ENCODE measurements at regions not wholly inside any gene's neighbourhood (a gene's known extent, or its start where the extent isn't known, plus 50 kb on each side); places are given as distances from the start of the nearest gene placed in this dataset.
A peak's percentile ranks its signal among the peaks of the same experiment; 100 is the strongest.
"Not testable (repeated sequence)": the region's sequence is repeated elsewhere in the genome, so short reads cannot be mapped to it uniquely, and the experiment has no call there.

- DNase-seq, result no peak
These were observed 88.9 kb upstream of the RANBP3L start for GRCh38 chr5:36390640-36391039.

DNA sequence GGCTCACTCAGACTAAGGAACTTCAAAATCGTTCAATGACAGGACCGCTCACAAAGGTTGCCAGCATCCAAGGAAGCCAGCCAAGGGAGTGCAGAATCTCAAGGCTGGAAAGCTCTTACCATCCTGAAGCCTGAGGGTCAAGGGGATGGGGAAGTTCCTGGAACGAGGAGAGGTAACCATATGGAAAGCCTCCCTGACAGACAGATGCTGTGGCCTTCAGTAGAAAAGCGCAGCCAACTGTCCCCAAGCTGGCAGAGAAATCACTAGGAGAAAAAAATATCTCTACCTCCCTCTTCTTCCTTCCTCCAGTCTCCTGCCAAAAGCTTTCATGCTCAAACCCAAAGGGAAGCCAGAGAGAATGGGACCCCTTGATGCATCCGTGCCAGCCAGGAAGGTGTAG is 90.5 kb upstream of the RANBP3L start:
- DNase-seq, result no peak

DNA sequence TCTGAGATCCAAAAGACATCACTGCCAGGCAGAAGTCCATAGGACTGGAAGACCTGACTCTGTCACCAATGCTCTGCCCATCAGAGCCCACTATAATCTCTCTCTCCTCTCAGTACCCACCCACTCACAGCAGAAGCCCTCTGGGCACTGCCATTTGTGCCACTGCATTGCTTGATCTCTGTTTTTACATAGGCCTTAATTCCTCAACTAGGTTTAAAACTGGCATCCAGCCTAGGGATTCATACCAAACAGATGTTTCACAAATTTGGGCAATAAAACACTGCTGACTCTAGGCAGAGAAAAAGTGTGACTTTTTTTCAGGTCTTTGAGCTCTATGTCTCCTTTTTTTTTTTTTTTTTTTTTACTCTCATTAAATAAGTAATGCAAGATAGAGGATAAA is 91.1 kb upstream of the RANBP3L start:
- DNase-seq, result no peak

DNA sequence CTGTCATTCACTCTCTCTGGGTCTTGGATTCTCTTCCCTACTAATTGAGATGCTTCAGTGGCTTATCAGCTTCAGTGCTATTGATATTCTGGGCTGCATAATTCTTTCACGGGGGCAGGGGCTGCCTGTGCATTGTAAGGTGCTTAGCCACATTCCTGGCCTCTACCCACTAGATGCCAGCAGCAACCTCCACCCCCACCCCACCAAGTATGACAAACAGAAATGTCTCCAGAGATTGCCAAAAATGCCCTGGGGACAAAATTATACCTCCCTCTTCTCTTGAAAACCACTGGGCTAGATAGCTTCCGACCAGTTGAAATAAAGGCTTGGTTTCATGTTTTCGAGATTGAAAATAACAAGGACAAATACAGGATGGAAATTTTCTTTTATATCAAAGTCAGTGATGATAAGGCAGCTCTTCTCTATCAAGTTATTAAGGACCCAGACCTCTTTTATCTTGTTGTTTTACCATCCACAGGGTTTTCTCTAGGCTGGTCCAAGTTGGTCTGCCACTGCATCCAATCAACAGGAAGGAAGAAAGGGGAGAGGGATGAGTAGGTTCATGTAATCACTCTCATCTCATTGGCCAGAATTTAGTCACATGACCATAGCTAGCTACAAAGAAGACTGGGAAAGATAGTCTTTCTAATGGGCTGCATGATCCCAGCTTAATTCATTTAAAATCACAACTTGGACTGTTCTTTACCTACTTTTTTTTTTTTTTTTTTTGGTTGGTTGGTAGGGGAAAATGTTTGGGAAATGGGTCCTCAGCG is 92.1 kb upstream of the RANBP3L start:
- no peak for DNase-seq

GRCh38 chr5:36395260-36395659 is 93.6 kb upstream of the RANBP3L start:
- DNase-seq, result no peak

GRCh38 chr5:36395947-36396346 is 94.2 kb upstream of the RANBP3L start:
- not testable (repeated sequence) for DNase-seq

DNA sequence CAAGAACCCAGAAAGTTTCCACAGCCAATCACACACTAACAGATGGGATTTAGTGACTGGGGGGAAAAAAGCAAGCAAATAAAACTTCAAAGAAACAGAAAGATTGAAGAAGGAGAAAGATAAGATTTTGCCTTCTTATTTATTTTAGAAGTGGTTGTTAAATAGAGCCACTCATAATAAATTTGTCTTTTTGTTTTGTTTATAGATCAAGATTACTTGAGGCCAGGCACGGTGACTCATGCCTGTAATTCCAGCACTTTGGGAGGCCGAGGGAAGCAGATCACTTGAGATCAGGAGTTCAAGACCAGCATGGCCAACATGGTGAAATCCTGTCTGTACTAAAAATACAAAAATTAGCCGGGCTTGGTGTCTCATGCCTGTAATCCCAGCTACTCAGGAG is 94.9 kb upstream of the RANBP3L start:
- no peak for DNase-seq

- peak; percentile 46 for DNase-seq
These were observed 96.3 kb upstream of the RANBP3L start for GRCh38 chr5:36397901-36398536.

GRCh38 chr5:36402512-36402906 is 100.8 kb upstream of the RANBP3L start:
- DNase-seq, result no peak

- no peak for DNase-seq
These were observed 102.1 kb upstream of the RANBP3L start for GRCh38 chr5:36403632-36404311.

DNA sequence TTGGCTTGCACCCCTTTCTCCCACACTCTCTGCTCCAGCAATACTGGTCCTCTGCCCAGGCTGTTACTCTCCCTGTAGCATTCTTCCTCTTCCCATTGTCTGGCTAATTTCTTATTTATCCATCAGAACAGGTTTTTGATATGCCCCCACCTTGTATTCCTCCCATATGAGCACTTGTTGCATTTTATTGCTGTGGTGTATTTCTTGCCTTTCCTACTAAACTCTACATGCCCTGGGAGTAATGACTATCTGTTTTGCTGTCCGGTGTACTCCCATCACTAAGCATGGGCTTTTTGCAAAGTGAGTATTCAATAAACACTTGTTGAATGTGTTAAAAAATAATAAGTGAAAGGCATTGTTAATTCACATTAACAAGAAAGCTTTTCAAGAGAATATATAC is 104.3 kb upstream of the RANBP3L start:
- no peak for DNase-seq

DNA sequence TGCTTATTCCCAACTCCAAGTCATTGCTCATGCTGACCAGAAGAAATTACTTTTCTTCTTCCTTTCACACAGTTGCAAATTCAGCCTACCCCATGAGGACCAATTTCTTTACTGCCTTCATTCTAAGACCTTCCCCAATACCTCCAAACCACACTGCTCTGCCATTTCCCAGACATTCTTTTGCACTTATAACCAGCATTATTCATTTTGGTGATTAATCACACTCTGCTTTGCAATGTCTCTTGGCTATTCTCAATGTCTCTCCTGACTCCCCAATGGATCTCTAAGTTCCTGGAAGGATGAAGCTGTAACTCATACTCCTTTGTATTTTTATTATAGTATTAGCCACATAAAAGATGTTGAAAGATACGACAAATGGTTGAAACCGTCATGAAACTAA is 105.7 kb upstream of the RANBP3L start:
- DNase-seq, result no peak

GRCh38 chr5:36409711-36410110 is 108.0 kb upstream of the RANBP3L start:
- DNase-seq, result not testable (repeated sequence)

DNA sequence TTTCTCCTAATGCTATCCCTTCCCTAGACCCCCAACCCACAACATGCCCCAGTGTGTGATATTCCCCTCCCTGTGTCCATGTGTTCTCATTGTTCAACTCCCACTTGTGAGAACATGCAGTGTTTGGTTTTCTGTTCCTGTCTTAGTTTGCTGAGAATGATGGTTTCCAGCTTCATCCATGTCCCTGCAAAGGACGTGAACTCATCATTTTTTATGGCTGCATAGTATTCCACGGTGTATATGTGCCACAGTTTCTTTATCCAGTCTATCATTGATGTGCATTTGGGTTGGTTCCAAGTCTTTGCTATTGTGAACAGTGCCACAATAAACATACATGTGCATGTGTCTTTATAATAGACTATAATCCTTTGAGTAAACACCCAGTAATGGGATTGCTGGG is 109.0 kb upstream of the RANBP3L start:
- DNase-seq, result not testable (repeated sequence)

- DNase-seq, result peak; percentile 63
These were observed 113.2 kb upstream of the RANBP3L start for GRCh38 chr5:36414869-36415282.

- DNase-seq, result no peak
These were observed 114.9 kb upstream of the RANBP3L start for GRCh38 chr5:36416605-36417004.

DNA sequence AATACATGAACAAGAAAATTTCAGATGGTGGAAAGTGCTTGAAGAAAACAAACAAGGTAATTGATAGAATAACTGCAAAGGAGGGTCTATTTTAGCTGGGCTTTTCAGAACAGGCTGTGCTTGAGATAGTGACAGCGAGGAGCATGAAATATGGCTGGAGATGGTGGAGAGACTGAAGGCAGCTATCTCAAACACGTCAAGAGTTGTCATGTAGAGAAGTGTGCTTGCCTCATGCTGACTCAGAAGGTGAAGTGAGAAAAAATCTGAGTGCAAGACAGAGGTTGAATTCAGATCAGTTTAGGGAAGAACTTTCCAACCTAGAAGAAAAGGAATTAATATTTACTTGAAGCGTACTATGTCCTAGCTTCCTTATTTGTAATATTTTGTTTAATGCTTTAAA is 115.5 kb upstream of the RANBP3L start:
- no peak for DNase-seq

DNA sequence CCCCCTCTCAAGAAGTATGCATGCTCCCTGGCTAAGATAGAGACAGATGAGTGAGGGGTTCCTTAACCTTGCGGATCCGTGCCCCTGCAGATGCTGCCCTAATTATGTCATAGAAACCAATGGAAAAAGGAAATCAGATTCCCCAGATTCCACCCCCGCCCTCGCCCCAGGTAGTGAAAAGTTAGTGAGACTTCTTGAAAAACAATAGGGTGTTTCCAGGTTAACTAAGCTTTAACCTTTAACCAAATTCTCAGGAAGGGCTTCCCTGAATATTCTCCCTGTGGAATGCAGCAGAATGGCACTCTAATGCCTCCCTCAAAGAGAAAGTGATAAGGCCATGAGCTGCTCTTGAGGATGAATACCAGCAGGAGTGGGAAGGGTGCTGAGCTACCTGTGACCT is 116.0 kb upstream of the RANBP3L start:
- DNase-seq, result no peak

GRCh38 chr5:36418152-36418979 is 116.7 kb upstream of the RANBP3L start:
- DNase-seq, result no peak

- no peak for DNase-seq
These were observed 119.6 kb upstream of the RANBP3L start for GRCh38 chr5:36421256-36421655.

- no peak for DNase-seq
These were observed 121.2 kb upstream of the RANBP3L start for GRCh38 chr5:36422952-36423351.

- DNase-seq, result no peak
These were observed 122.0 kb upstream of the RANBP3L start for GRCh38 chr5:36423578-36424307.
